Astrocyte (in vitro differentiated cells and primary cell): ENCODE measurements at regions not wholly inside any gene's neighbourhood (a gene's known extent, or its start where the extent isn't known, plus 50 kb on each side); places are given as distances from the start of the nearest gene placed in this dataset.

Experiments
- CTCF ChIP-seq: IDR thresholded peaks from 2 replicates; pipeline ENCODE4 v1.5.1; 2011; ENCODE audit warnings: low read depth, mild to moderate bottlenecking, inconsistent platforms, low read length, moderate library complexity; ENCODE audit not compliant: insufficient read depth
- EZH2 ChIP-seq: IDR thresholded peaks from 2 replicates; pipeline ENCODE4 v1.6.1; 2012; ENCODE audit warnings: mild to moderate bottlenecking, low read length, inconsistent platforms; ENCODE audit not compliant: insufficient read depth

GRCh38 chr4:111326450-111326849, 703.6 kb upstream of the PITX2 start:
- TF ChIP-seq CTCF (no peak), EZH2 (no peak)
